Uterus (tissue), 3 donors: ENCODE measurements at regions not wholly inside any gene's neighbourhood (a gene's known extent, or its start where the extent isn't known, plus 50 kb on each side); places are given as distances from the start of the nearest gene placed in this dataset.

ENCODE experiments used
- DNase-seq, 2 donors: peaks; one replicate each; pipeline ENCODE4 v3.0.0-alpha.2; 2019 to 2020
- H3K27ac ChIP-seq, 2 donors: fragments of 200-600 bp; sonication (generic); 1 replicate in 1 of 2; 2 replicates in 1 of 2; pipeline ENCODE4 v1.5.1; 2016 to 2018
- H3K27me3 ChIP-seq, 2 donors: fragments of 200-600 bp; sonication (generic); one replicate each; pipeline ENCODE4 v1.5.1; 2018 to 2019; ENCODE audit warnings: control low read depth in 1 of 2
- H3K36me3 ChIP-seq, 2 donors: fragments of 200-600 bp; sonication (generic); one replicate each; pipeline ENCODE4 v1.5.1; 2019; ENCODE audit warnings: control low read depth in 1 of 2
- H3K4me1 ChIP-seq, 2 donors: fragments of 200-600 bp; sonication (generic); one replicate each; pipeline ENCODE4 v1.5.1; 2018 to 2019; ENCODE audit warnings: control low read depth in 1 of 2
- H3K4me3 ChIP-seq, 2 donors: fragments of 200-600 bp; sonication (generic); 1 replicate in 1 of 2; 2 replicates in 1 of 2; pipeline ENCODE4 v1.5.1; 2018 to 2019; ENCODE audit warnings: mild to moderate bottlenecking in 1 of 2
- H3K9me3 ChIP-seq, 2 donors: fragments of 200-600 bp; sonication (generic); one replicate each; pipeline ENCODE4 v1.5.1; 2019; ENCODE audit warnings: control low read depth in 1 of 2
- CTCF ChIP-seq, 4 experiments: fragments of 200-600 bp in 2 of 4; fragments of 450-650 bp in 2 of 4; sonication (generic) in 2 of 4; IDR thresholded peaks; one replicate each; pipeline ENCODE4 v1.5.1; 2016 to 2019; ENCODE audit warnings: antibody characterized with exemption in 4 of 4, mild to moderate bottlenecking in 2 of 4, moderate library complexity in 1 of 4
- POLR2A ChIP-seq, 2 donors: fragments of 450-650 bp; IDR thresholded peaks; one replicate each; pipeline ENCODE4 v1.6.1; 2016; ENCODE audit warnings: antibody characterized with exemption in 2 of 2, mild to moderate bottlenecking in 1 of 2, moderate library complexity in 1 of 2
- intact Hi-C: fragments of 100-400 bp; cut with DNase I; formaldehyde crosslinking; loops from one replicate; pipeline ENCODE4 v1.15.1; 2023; ENCODE audit warnings: low total_unique reads
- donor health status: DM: yes; HTN: yes; CAD: no.

- no peak for DNase-seq
- H3K27me3 ChIP-seq: no peaks in the 10 kb centered on the region
- no peaks in the 10 kb centered on the region for H3K4me1 ChIP-seq
- H3K36me3 ChIP-seq: no peaks in the 10 kb centered on the region
- TF ChIP-seq POLR2A (IDR thresholded peaks at IDR 0.05) (no peak), CTCF (IDR thresholded peaks at IDR 0.05) (no peak)
- H3K9me3 ChIP-seq: no peaks in the 10 kb centered on the region
- no peak overlapping the region for H3K27ac ChIP-seq
- intact Hi-C loops: no loop called here
- H3K4me3 ChIP-seq: no peak overlapping the region
These were observed 248.7 kb downstream of the NEBL start for GRCh38 chr10:20648263-20648874.

- no peaks in the 10 kb centered on the region for H3K9me3 ChIP-seq
- TF ChIP-seq CTCF (IDR thresholded peaks at IDR 0.05): no peak
- no peak for TF ChIP-seq POLR2A (IDR thresholded peaks at IDR 0.05)
- H3K4me3 ChIP-seq: no peak overlapping the region
- no peaks in the 10 kb centered on the region for H3K4me1 ChIP-seq
- H3K27ac ChIP-seq: no peak overlapping the region
- no peak for DNase-seq
- no peaks in the 10 kb centered on the region for H3K27me3 ChIP-seq
- H3K36me3 ChIP-seq: no peaks in the 10 kb centered on the region
- intact Hi-C loops: no loop called here
These were observed 249.4 kb downstream of the NEBL start for GRCh38 chr10:20647756-20648155.

GRCh38 chr10:20644421-20644820 is 252.7 kb downstream of the NEBL start:
- H3K27me3 ChIP-seq: no peaks in the 10 kb centered on the region
- H3K36me3 ChIP-seq: no peaks in the 10 kb centered on the region
- H3K4me3 ChIP-seq: no peak overlapping the region
- no peak for DNase-seq
- H3K9me3 ChIP-seq: no peaks in the 10 kb centered on the region
- intact Hi-C loops: no loop called here
- no peak overlapping the region for H3K27ac ChIP-seq
- no peaks in the 10 kb centered on the region for H3K4me1 ChIP-seq
- no peak for TF ChIP-seq POLR2A (IDR thresholded peaks at IDR 0.05)
- no peak for TF ChIP-seq CTCF (IDR thresholded peaks at IDR 0.05)

- no peaks in the 10 kb centered on the region for H3K36me3 ChIP-seq
- H3K4me3 ChIP-seq: no peak overlapping the region
- H3K27ac ChIP-seq: no peak overlapping the region
- H3K27me3 ChIP-seq: no peaks in the 10 kb centered on the region
- DNase-seq: no peak
- no peaks in the 10 kb centered on the region for H3K4me1 ChIP-seq
- no peaks in the 10 kb centered on the region for H3K9me3 ChIP-seq
- intact Hi-C loops: no loop called here
- no peak for TF ChIP-seq CTCF (IDR thresholded peaks at IDR 0.05)
- TF ChIP-seq POLR2A (IDR thresholded peaks at IDR 0.05): no peak
These were observed 255.5 kb downstream of the NEBL start for GRCh38 chr10:20641605-20642004.

- TF ChIP-seq POLR2A (IDR thresholded peaks at IDR 0.05) (no peak), CTCF (IDR thresholded peaks at IDR 0.05) (no peak)
- H3K4me1 ChIP-seq: no peaks in the 10 kb centered on the region
These were observed 261.5 kb downstream of the NEBL start for GRCh38 chr10:20635570-20635969.

More at GRCh38 chr10:20635570-20635969, 261.5 kb downstream of the NEBL start:
- H3K4me3 ChIP-seq: no peak overlapping the region
- DNase-seq: peak in 1 of 2 donors; percentile 22
- intact Hi-C loops: no loop called here
- H3K36me3 ChIP-seq: no peaks in the 10 kb centered on the region
- H3K27me3 ChIP-seq: no peaks in the 10 kb centered on the region
- H3K27ac ChIP-seq: peak overlapping the region in 1 of 2 donors; percentile 54
- no peaks in the 10 kb centered on the region for H3K9me3 ChIP-seq
